ENCODE measurements at regions not wholly inside any gene's neighbourhood (a gene's known extent, or its start where the extent isn't known, plus 50 kb on each side); places are given as distances from the start of the nearest gene placed in this dataset.

GRCh38 chr3:101925564-101925963 is 76.2 kb downstream of the NFKBIZ start:
- Histone ChIP-seq H3K9ac (ENCODE audit: low read depth, low read length, poor library complexity, severe bottlenecking) (no peak overlapping the region), H3K79me2 (ENCODE audit: insufficient read depth, low read length) (no peaks in the 10 kb centered on the region), H3K4me3 (ENCODE audit: low read length, poor library complexity, severe bottlenecking) (no peak overlapping the region), H3K36me3 (ENCODE audit: insufficient read depth, low read length) (no peaks in the 10 kb centered on the region), H3K9me2 (replicated peaks; ENCODE audit: low read depth, low read length) (no peaks in the 10 kb centered on the region), H4K20me1 (ENCODE audit: insufficient read depth, low read length, poor library complexity, severe bottlenecking) (no peaks in the 10 kb centered on the region), H3F3A (ENCODE audit: low read depth) (no peaks in the 10 kb centered on the region), H3K4me1 (ENCODE audit: insufficient read depth, low read length, poor library complexity, severe bottlenecking) (peaks cover 10% of the 10 kb centered on the region), H3K9me3 (ENCODE audit: insufficient read depth, low read depth, low read length) (no peaks in the 10 kb centered on the region), H3K27me3 (ENCODE audit: insufficient read depth, low read length, poor library complexity, severe bottlenecking) (no peaks in the 10 kb centered on the region), H3K4me2 (ENCODE audit: low read depth, low read length, poor library complexity, severe bottlenecking) (no peak overlapping the region), H2AFZ (ENCODE audit: low read length) (no peak overlapping the region)
- TF ChIP-seq CTCF (conservative IDR thresholded peaks at IDR 0.05; ENCODE audit: low read length) (no peak), EZH2phosphoT487 (IDR thresholded peaks at IDR 0.05; ENCODE audit: borderline replicate concordance) (no peak)

GRCh38 chr3:101926594-101927105 is 77.3 kb downstream of the NFKBIZ start:
- Histone ChIP-seq H3F3A (ENCODE audit: low read depth) (no peaks in the 10 kb centered on the region), H3K36me3 (ENCODE audit: insufficient read depth, low read length) (no peaks in the 10 kb centered on the region), H3K9ac (ENCODE audit: low read depth, low read length, poor library complexity, severe bottlenecking) (no peak overlapping the region), H3K4me1 (ENCODE audit: insufficient read depth, low read length, poor library complexity, severe bottlenecking) (peaks cover 10% of the 10 kb centered on the region), H4K20me1 (ENCODE audit: insufficient read depth, low read length, poor library complexity, severe bottlenecking) (no peaks in the 10 kb centered on the region), H3K9me3 (ENCODE audit: insufficient read depth, low read depth, low read length) (no peaks in the 10 kb centered on the region), H3K4me3 (ENCODE audit: low read length, poor library complexity, severe bottlenecking) (no peak overlapping the region), H3K9me2 (replicated peaks; ENCODE audit: low read depth, low read length) (no peaks in the 10 kb centered on the region), H3K27me3 (ENCODE audit: insufficient read depth, low read length, poor library complexity, severe bottlenecking) (no peaks in the 10 kb centered on the region), H3K4me2 (ENCODE audit: low read depth, low read length, poor library complexity, severe bottlenecking) (no peak overlapping the region), H2AFZ (ENCODE audit: low read length) (no peak overlapping the region; the same call in 1 of the 2 replicates), H3K79me2 (ENCODE audit: insufficient read depth, low read length) (no peaks in the 10 kb centered on the region)
- TF ChIP-seq CTCF (conservative IDR thresholded peaks at IDR 0.05; ENCODE audit: low read length) (no peak), EZH2phosphoT487 (IDR thresholded peaks at IDR 0.05; ENCODE audit: borderline replicate concordance) (no peak)

- H3K4me2 ChIP-seq (ENCODE audit: low read depth, low read length, poor library complexity, severe bottlenecking): no peak overlapping the region
Observed at GRCh38 chr3:101928890-101929289, 79.6 kb downstream of the NFKBIZ start.

More at GRCh38 chr3:101928890-101929289, 79.6 kb downstream of the NFKBIZ start:
- Histone ChIP-seq H3K4me1 (ENCODE audit: insufficient read depth, low read length, poor library complexity, severe bottlenecking) (peaks cover 10% of the 10 kb centered on the region), H3K9ac (ENCODE audit: low read depth, low read length, poor library complexity, severe bottlenecking) (no peak overlapping the region), H3K9me3 (ENCODE audit: insufficient read depth, low read depth, low read length) (no peaks in the 10 kb centered on the region), H3K9me2 (replicated peaks; ENCODE audit: low read depth, low read length) (no peaks in the 10 kb centered on the region), H3K79me2 (ENCODE audit: insufficient read depth, low read length) (no peaks in the 10 kb centered on the region), H3K27me3 (ENCODE audit: insufficient read depth, low read length, poor library complexity, severe bottlenecking) (no peaks in the 10 kb centered on the region), H3K4me3 (ENCODE audit: low read length, poor library complexity, severe bottlenecking) (no peak overlapping the region), H2AFZ (ENCODE audit: low read length) (0 out of 2 replicates have a peak overlapping the region, but pooled peaks have one; percentile 29), H3K36me3 (ENCODE audit: insufficient read depth, low read length) (no peaks in the 10 kb centered on the region), H4K20me1 (ENCODE audit: insufficient read depth, low read length, poor library complexity, severe bottlenecking) (no peaks in the 10 kb centered on the region), H3F3A (ENCODE audit: low read depth) (no peaks in the 10 kb centered on the region)
- TF ChIP-seq EZH2phosphoT487 (IDR thresholded peaks at IDR 0.05; ENCODE audit: borderline replicate concordance) (no peak), CTCF (conservative IDR thresholded peaks at IDR 0.05; ENCODE audit: low read length) (no peak)

Data from Loucy (cell line).